SU-DHL-6 (cell line): ENCODE measurements at regions not wholly inside any gene's neighbourhood (a gene's known extent, or its start where the extent isn't known, plus 50 kb on each side); places are given as distances from the start of the nearest gene placed in this dataset.

Source experiments
- CTCF ChIP-seq: fragments of 200-600 bp; sonication (generic); IDR thresholded peaks from one replicate; pipeline ENCODE4 v1.5.1; 2017; ENCODE audit warnings: antibody characterized with exemption, mild to moderate bottlenecking, low read length, moderate library complexity; ENCODE audit not compliant: insufficient read depth, poor library complexity, severe bottlenecking
- EZH2phosphoT487 ChIP-seq: fragments of 200-600 bp; sonication (generic), shearing (Covaris generic); conservative IDR thresholded peaks from 2 replicates; pipeline ENCODE4 v1.6.1; 2018; ENCODE audit warnings: mild to moderate bottlenecking, antibody characterized with exemption, low read length, moderate library complexity, mixed read lengths

GRCh38 chr9:105978336-105978735 is 284.0 kb downstream of the TMEM38B start:
- TF ChIP-seq CTCF (no peak), EZH2phosphoT487 (no peak)
